Lower leg skin (tissue), 3 donors: ENCODE measurements at regions not wholly inside any gene's neighbourhood (a gene's known extent, or its start where the extent isn't known, plus 50 kb on each side); places are given as distances from the start of the nearest gene placed in this dataset.

ENCODE experiments used
- POLR2A ChIP-seq, 2 donors: fragments of 450-650 bp; IDR thresholded peaks; one replicate each; pipeline ENCODE4 v1.6.1; 2016 to 2017; ENCODE audit warnings: antibody characterized with exemption in 2 of 2, mild to moderate bottlenecking in 1 of 2, moderate library complexity in 1 of 2
- TF ChIP-seq, protein P1 (sequence below), 3 donors: fragments of 450-650 bp; IDR thresholded peaks; one replicate each; pipeline ENCODE4 v1.5.1; 2016; ENCODE audit warnings: antibody characterized with exemption in 3 of 3, mild to moderate bottlenecking in 3 of 3, moderate library complexity in 2 of 3

GRCh38 chr6:12479451-12479850 is 189.3 kb downstream of the EDN1 start:
- TF ChIP-seq, protein P1, sequence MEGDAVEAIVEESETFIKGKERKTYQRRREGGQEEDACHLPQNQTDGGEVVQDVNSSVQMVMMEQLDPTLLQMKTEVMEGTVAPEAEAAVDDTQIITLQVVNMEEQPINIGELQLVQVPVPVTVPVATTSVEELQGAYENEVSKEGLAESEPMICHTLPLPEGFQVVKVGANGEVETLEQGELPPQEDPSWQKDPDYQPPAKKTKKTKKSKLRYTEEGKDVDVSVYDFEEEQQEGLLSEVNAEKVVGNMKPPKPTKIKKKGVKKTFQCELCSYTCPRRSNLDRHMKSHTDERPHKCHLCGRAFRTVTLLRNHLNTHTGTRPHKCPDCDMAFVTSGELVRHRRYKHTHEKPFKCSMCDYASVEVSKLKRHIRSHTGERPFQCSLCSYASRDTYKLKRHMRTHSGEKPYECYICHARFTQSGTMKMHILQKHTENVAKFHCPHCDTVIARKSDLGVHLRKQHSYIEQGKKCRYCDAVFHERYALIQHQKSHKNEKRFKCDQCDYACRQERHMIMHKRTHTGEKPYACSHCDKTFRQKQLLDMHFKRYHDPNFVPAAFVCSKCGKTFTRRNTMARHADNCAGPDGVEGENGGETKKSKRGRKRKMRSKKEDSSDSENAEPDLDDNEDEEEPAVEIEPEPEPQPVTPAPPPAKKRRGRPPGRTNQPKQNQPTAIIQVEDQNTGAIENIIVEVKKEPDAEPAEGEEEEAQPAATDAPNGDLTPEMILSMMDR (IDR thresholded peaks at IDR 0.05): no peak
- TF ChIP-seq POLR2A (IDR thresholded peaks at IDR 0.05): no peak
